ENCODE measurements at regions not wholly inside any gene's neighbourhood (a gene's known extent, or its start where the extent isn't known, plus 50 kb on each side); places are given as distances from the start of the nearest gene placed in this dataset.

- TF ChIP-seq POLR2A (IDR thresholded peaks at IDR 0.05; ENCODE audit: extremely low read depth, insufficient read length) (no peak), CTCF (IDR thresholded peaks at IDR 0.05; ENCODE audit: low read depth, low read length) (no peak), MAX (IDR thresholded peaks at IDR 0.05; ENCODE audit: low read depth, low read length) (no peak)
These were observed 90.1 kb upstream of the RPL34 start for GRCh38 chr4:108529984-108530905.

All from NB4 (cell line).